ENCODE measurements at regions not wholly inside any gene's neighbourhood (a gene's known extent, or its start where the extent isn't known, plus 50 kb on each side); places are given as distances from the start of the nearest gene placed in this dataset.

DNA sequence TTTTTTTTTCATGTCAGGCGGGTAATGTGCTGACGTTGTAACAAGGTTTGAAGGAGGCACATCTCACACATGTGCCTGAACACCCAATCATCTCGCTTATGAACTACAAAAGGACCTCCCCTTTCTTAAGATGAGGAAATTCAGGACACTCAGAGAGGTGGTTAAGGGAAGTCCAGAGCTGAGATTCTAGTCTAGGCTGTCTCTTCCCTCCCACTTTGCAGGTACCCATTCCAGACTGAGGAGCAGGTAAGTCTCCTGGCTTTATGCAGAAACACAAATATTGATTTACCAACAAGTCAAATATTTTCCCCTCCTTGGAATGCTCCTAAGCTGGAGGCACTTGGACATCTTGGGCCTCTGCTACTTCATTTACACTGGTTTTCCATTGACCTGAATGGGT, 122.9 kb upstream of the CADM1 start:
- TF ChIP-seq, protein P1, sequence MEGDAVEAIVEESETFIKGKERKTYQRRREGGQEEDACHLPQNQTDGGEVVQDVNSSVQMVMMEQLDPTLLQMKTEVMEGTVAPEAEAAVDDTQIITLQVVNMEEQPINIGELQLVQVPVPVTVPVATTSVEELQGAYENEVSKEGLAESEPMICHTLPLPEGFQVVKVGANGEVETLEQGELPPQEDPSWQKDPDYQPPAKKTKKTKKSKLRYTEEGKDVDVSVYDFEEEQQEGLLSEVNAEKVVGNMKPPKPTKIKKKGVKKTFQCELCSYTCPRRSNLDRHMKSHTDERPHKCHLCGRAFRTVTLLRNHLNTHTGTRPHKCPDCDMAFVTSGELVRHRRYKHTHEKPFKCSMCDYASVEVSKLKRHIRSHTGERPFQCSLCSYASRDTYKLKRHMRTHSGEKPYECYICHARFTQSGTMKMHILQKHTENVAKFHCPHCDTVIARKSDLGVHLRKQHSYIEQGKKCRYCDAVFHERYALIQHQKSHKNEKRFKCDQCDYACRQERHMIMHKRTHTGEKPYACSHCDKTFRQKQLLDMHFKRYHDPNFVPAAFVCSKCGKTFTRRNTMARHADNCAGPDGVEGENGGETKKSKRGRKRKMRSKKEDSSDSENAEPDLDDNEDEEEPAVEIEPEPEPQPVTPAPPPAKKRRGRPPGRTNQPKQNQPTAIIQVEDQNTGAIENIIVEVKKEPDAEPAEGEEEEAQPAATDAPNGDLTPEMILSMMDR (IDR thresholded peaks at IDR 0.05) = no peak
- TF ChIP-seq POLR2A (IDR thresholded peaks at IDR 0.05) (no peak), EP300 (IDR thresholded peaks at IDR 0.05) (no peak)
